Left ventricle myocardium inferior (tissue), 1 donor: ENCODE measurements at regions not wholly inside any gene's neighbourhood (a gene's known extent, or its start where the extent isn't known, plus 50 kb on each side); places are given as distances from the start of the nearest gene placed in this dataset.

ENCODE experiments used
- DNase-seq: peaks from one replicate; pipeline ENCODE4 v3.0.0-alpha.2; 2020
- H3K27ac ChIP-seq: fragments of 200-600 bp; replicated peaks from 2 replicates; pipeline ENCODE4 v1.8.0; 2021
- H3K27me3 ChIP-seq: fragments of 200-600 bp; 2 replicates; pipeline ENCODE4 v1.8.0; 2021; ENCODE audit warnings: low read depth
- H3K36me3 ChIP-seq: fragments of 200-600 bp; 2 replicates; pipeline ENCODE4 v1.8.0; 2021
- H3K4me1 ChIP-seq: fragments of 200-600 bp; 2 replicates; pipeline ENCODE4 v1.8.0; 2021
- H3K4me3 ChIP-seq: fragments of 200-600 bp; 2 replicates; pipeline ENCODE4 v1.8.0; 2021; ENCODE audit warnings: mild to moderate bottlenecking, moderate library complexity
- H3K9me3 ChIP-seq: fragments of 200-600 bp; replicated peaks from 2 replicates; pipeline ENCODE4 v1.8.0; 2021
- CTCF ChIP-seq: fragments of 200-600 bp; IDR thresholded peaks from 2 replicates; pipeline ENCODE4 v1.8.0; 2021; ENCODE audit warnings: antibody characterized with exemption, mild to moderate bottlenecking, borderline replicate concordance
- intact Hi-C: fragments of 100-400 bp; cut with micrococcal nuclease; formaldehyde crosslinking; loops from one replicate; pipeline ENCODE4 v1.11.0; 2022
- donor health status: DM: no; HTN: yes; CAD: no; lungs with severe emphysema.

GRCh38 chr6:121993362-121993761 lies 406.1 kb upstream of the HSF2 start:
- DNase-seq = no peak
- Histone ChIP-seq H3K36me3 (no peaks in the 10 kb centered on the region), H3K27me3 (no peaks in the 10 kb centered on the region), H3K4me1 (no peaks in the 10 kb centered on the region), H3K4me3 (no peak overlapping the region), H3K9me3 (peaks cover 4% of the 10 kb centered on the region), H3K27ac (no peak overlapping the region)
- intact Hi-C loops = no loop called here
- TF ChIP-seq CTCF = no peak

GRCh38 chr6:121994919-121995318 lies 404.5 kb upstream of the HSF2 start:
- Histone ChIP-seq H3K27me3 (no peaks in the 10 kb centered on the region), H3K9me3 (peaks cover 4% of the 10 kb centered on the region), H3K36me3 (no peaks in the 10 kb centered on the region), H3K27ac (no peak overlapping the region), H3K4me1 (no peaks in the 10 kb centered on the region), H3K4me3 (no peak overlapping the region)
- no peak for TF ChIP-seq CTCF
- intact Hi-C loops = no loop called here
- no peak for DNase-seq

- intact Hi-C loops = no loop called here
- no peak overlapping the region for H3K27ac ChIP-seq
- H3K4me3 ChIP-seq = no peak overlapping the region
- no peaks in the 10 kb centered on the region for H3K36me3 ChIP-seq
- H3K27me3 ChIP-seq = no peaks in the 10 kb centered on the region
- H3K9me3 ChIP-seq = peaks cover 4% of the 10 kb centered on the region
- H3K4me1 ChIP-seq = no peaks in the 10 kb centered on the region
- DNase-seq = no peak
- TF ChIP-seq CTCF = no peak
Observed at GRCh38 chr6:121998631-121999030, 400.8 kb upstream of the HSF2 start.

- TF ChIP-seq CTCF = no peak
- intact Hi-C loops = no loop called here
- Histone ChIP-seq H3K27ac (no peak overlapping the region), H3K4me3 (no peak overlapping the region), H3K36me3 (no peaks in the 10 kb centered on the region), H3K4me1 (no peaks in the 10 kb centered on the region), H3K27me3 (no peaks in the 10 kb centered on the region), H3K9me3 (peaks cover 4% of the 10 kb centered on the region)
- DNase-seq = no peak
Observed at GRCh38 chr6:121999456-122000065, 399.9 kb upstream of the HSF2 start.

GRCh38 chr6:122005661-122006060 lies 393.8 kb upstream of the HSF2 start:
- no peaks in the 10 kb centered on the region for H3K27me3 ChIP-seq
- TF ChIP-seq CTCF = no peak
- intact Hi-C loops = no loop called here

More at GRCh38 chr6:122005661-122006060, 393.8 kb upstream of the HSF2 start:
- H3K4me3 ChIP-seq = no peak overlapping the region
- H3K4me1 ChIP-seq = peaks cover 29% of the 10 kb centered on the region
- H3K36me3 ChIP-seq = no peaks in the 10 kb centered on the region
- no peaks in the 10 kb centered on the region for H3K9me3 ChIP-seq
- no peak overlapping the region for H3K27ac ChIP-seq
- no peak for DNase-seq
